Right lobe of liver (tissue), 6 donors: ENCODE measurements at regions not wholly inside any gene's neighbourhood (a gene's known extent, or its start where the extent isn't known, plus 50 kb on each side); places are given as distances from the start of the nearest gene placed in this dataset.
"Not testable (repeated sequence)": the region's sequence is repeated elsewhere in the genome, so short reads cannot be mapped to it uniquely, and the experiment has no call there.

Source experiments
- ATAC-seq, 4 donors: fragments of 200-7000 bp; cut with Tn5 transposase; one replicate each; pipeline ENCODE4 v1.9.1; 2020; ENCODE audit warnings: mild to moderate bottlenecking in 4 of 4, moderate library complexity in 4 of 4
- DNase-seq, 3 donors: peaks; one replicate each; pipeline ENCODE4 v3.0.0-alpha.2; 2020
- H3K27ac ChIP-seq, 3 donors: fragments of 200-600 bp; one replicate each; pipeline ENCODE4 v1.8.0; 2022
- H3K27me3 ChIP-seq, 2 donors: fragments of 200-600 bp; one replicate each; pipeline ENCODE4 v1.8.0; 2022
- H3K36me3 ChIP-seq, 4 donors: fragments of 200-600 bp; sonication (generic) in 1 of 4; one replicate each; pipeline versions ENCODE4 v1.5.1 to v1.8.0; 2017 to 2022; ENCODE audit warnings: control low read depth in 1 of 4
- H3K4me1 ChIP-seq, 4 donors: fragments of 200-600 bp; sonication (generic) in 1 of 4; one replicate each; pipeline versions ENCODE4 v1.5.1 to v1.8.0; 2017 to 2022; ENCODE audit warnings: control low read depth in 1 of 4
- H3K4me3 ChIP-seq, 3 donors: fragments of 200-600 bp; one replicate each; pipeline ENCODE4 v1.8.0; 2022
- H3K9me3 ChIP-seq, 4 donors: fragments of 200-600 bp; sonication (generic) in 1 of 4; one replicate each; pipeline versions ENCODE4 v1.5.1 to v1.8.0; 2017 to 2022; ENCODE audit warnings: control low read depth in 1 of 4
- POLR2A ChIP-seq: fragments of 450-650 bp; IDR thresholded peaks from one replicate; pipeline ENCODE4 v1.6.1; 2017; ENCODE audit warnings: antibody characterized with exemption, mild to moderate bottlenecking
- WGBS: methylation state at CpG from one replicate; pipeline ENCODE4 v1.1.6; 2018; ENCODE audit warnings: low coverage, low lambda C conversion rate; ENCODE audit not compliant: insufficient coverage; ENCODE audit errors: missing lambda C conversion rate; 5-methylcytosine and 5-hydroxymethylcytosine counted together
- intact Hi-C, 2 donors: fragments of 100-400 bp; cut with DNase I; formaldehyde crosslinking; loops; one replicate each; pipeline versions ENCODE4 v1.11.2 to v1.14.1; 2022
- TF ChIP-seq, protein P1 (sequence below), 4 donors: fragments of 200-600 bp in 3 of 4; fragments of 450-650 bp in 1 of 4; IDR thresholded peaks; one replicate each; pipeline versions ENCODE4 v1.5.1 to v1.8.0; 2016 to 2022; ENCODE audit warnings: antibody characterized with exemption in 4 of 4, mild to moderate bottlenecking in 2 of 4
- donor health status: DM: no; HTN: yes; CAD: no.
- donor health status: DM: no; HTN: no; CAD: no.
- donor health status: DM: no; HTN: no; CAD: no.
- donor health status: DM: no; HTN: yes; CAD: no.
- donor health status: DM: no; HTN: yes; CAD: no.

DNA sequence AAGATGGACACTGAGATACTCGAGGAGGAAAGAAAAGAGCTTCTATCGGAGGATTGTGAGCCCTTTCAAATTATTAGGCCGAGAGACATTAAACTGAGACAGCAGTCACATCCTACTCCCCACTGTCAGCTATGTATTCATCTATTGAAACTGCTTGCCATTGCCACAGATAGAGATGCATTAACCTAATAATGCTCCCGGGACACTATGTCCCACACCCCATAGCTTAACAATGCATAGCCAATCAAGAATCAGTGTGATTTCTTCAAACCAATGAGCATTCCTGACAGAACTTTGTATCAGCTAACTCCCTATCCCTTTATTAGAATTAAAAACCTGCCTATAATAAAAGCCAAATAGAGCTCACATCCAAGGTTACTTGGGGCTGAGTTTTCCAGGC lies 118.1 kb upstream of the NEIL3 start:
- no peak overlapping the region for H3K4me3 ChIP-seq
- intact Hi-C loops: no loop called here
- no peak overlapping the region for H3K27ac ChIP-seq
- H3K9me3 ChIP-seq: no peaks in the 10 kb centered on the region
- DNase-seq (no peak), ATAC-seq (no peak)
- H3K4me1 ChIP-seq: no peaks in the 10 kb centered on the region
- 58% methylated on average over 4 of the region's 4 CpGs for WGBS
- no peaks in the 10 kb centered on the region for H3K27me3 ChIP-seq
- TF ChIP-seq, protein P1, sequence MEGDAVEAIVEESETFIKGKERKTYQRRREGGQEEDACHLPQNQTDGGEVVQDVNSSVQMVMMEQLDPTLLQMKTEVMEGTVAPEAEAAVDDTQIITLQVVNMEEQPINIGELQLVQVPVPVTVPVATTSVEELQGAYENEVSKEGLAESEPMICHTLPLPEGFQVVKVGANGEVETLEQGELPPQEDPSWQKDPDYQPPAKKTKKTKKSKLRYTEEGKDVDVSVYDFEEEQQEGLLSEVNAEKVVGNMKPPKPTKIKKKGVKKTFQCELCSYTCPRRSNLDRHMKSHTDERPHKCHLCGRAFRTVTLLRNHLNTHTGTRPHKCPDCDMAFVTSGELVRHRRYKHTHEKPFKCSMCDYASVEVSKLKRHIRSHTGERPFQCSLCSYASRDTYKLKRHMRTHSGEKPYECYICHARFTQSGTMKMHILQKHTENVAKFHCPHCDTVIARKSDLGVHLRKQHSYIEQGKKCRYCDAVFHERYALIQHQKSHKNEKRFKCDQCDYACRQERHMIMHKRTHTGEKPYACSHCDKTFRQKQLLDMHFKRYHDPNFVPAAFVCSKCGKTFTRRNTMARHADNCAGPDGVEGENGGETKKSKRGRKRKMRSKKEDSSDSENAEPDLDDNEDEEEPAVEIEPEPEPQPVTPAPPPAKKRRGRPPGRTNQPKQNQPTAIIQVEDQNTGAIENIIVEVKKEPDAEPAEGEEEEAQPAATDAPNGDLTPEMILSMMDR (IDR thresholded peaks at IDR 0.05): no peak
- TF ChIP-seq POLR2A: no peak
- no peaks in the 10 kb centered on the region for H3K36me3 ChIP-seq

DNA sequence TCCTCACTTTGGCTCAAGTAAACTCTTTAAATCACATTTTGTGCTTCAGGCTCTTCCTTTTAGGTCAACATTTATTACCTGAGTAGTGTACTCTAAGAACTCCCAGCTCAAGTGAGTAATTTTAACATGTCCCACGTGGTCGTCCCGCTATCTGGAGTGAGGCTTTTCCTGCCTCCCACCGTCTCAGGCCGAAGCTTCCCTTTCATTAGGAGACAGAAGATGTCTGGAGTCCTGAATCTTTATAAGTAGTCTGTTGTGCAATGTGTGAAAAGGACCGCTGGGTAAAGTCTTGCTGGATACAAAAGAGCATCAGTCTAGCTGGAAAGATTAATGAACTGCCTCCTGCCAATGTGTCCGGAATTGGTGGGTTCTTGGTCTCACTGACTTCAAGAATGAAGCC lies 117.7 kb upstream of the NEIL3 start:
- 65% methylated on average over 6 of the region's 7 CpGs for WGBS
- no peak overlapping the region for H3K27ac ChIP-seq
- no peaks in the 10 kb centered on the region for H3K4me1 ChIP-seq
- H3K27me3 ChIP-seq: no peaks in the 10 kb centered on the region
- no peaks in the 10 kb centered on the region for H3K9me3 ChIP-seq
- no peak for DNase-seq
- intact Hi-C loops: no loop called here
- no peak for TF ChIP-seq POLR2A
- TF ChIP-seq, protein P1 (IDR thresholded peaks at IDR 0.05): no peak
- H3K4me3 ChIP-seq: no peak overlapping the region
- no peaks in the 10 kb centered on the region for H3K36me3 ChIP-seq
- ATAC-seq: no peak

DNA sequence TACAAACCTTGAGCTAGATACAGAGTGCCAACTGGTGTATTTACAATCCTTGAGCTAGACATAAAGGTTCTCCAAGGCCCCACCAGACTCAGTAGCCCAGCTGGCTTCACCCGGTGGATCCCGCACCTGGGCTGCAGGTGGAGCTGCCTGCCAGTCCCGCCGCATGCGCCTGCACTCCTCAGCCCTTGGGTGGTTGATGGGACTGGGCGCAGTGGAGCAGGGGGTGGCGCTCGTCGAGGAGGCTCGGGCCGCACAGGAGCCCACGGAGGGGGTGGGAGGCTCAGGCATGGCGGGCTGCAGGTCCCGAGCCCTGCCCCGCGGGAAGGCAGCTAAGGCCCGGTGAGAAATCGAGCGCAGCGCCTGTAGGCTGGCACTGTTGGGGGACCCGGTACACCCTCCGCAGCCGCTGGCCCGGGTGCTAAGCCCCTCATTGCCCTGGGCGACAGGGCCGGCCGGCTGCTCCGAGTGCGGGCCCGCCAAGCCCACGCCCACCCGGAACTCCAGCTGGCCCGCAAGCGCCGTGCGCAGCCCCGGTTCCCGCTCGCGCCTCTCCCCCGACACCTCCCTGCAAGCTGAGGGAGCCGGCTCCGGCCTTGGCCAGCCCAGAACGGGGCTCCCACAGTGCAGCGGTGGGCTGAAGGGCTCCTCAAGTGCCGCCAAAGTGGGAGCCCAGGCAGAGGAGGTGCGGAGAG lies 116.5 kb upstream of the NEIL3 start:
- intact Hi-C loops, H3K27me3 ChIP-seq, H3K27ac ChIP-seq, H3K4me3 ChIP-seq, H3K36me3 ChIP-seq, DNase-seq, ATAC-seq, H3K9me3 ChIP-seq, H3K4me1 ChIP-seq: not testable (repeated sequence)
- 97% methylated on average over 7 of the region's 47 CpGs for WGBS

DNA sequence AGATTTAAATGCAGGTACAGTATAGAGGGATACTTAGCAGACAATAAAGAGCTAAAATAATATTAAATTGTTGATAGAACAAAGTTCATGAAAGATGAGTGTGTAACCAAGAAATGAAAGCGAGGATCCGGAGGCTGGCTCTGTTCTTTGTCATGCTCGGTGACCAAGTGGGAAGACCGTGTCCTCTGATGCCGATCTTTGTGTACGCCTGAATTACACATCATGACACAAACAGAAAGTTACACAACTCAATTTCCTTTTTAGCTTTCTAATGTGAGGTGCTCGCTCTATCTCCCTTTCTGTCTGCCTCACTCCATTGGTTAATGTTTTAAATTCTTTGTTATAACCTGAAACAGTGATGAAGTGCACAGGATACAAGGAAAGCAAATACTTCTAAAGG lies 114.8 kb upstream of the NEIL3 start:
- Histone ChIP-seq H3K27ac (no peak overlapping the region), H3K36me3 (no peaks in the 10 kb centered on the region), H3K4me3 (no peak overlapping the region), H3K9me3 (no peaks in the 10 kb centered on the region), H3K27me3 (no peaks in the 10 kb centered on the region), H3K4me1 (no peaks in the 10 kb centered on the region)
- 55% methylated on average over 7 of the region's 7 CpGs for WGBS
- ATAC-seq: no peak
- TF ChIP-seq, protein P1 (IDR thresholded peaks at IDR 0.05): no peak
- intact Hi-C loops: no loop called here
- DNase-seq: no peak

DNA sequence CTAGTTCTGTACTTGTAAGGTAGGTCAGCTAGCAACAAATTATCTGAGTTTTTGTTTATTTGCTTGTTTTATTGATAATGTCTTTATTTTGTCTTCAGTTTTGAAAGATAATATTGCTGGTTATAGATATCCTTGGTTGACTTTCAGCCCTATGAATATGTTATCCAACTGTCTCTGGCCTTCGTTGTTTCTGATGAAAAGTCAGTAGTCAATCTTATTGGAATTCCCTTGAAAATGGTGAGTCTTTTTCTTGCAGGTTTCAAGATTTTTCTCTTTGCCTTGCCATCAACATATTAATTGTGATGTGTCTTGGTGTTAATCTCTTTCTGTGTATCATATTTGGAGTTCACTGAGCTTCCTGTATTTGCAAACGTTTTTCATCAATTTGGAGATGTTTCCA lies 113.1 kb upstream of the NEIL3 start:
- Histone ChIP-seq H3K4me1 (no peaks in the 10 kb centered on the region), H3K36me3 (no peaks in the 10 kb centered on the region), H3K9me3 (no peaks in the 10 kb centered on the region), H3K4me3 (no peak overlapping the region), H3K27ac (no peak overlapping the region), H3K27me3 (no peaks in the 10 kb centered on the region)
- ATAC-seq (no peak), DNase-seq (no peak)
- intact Hi-C loops: no loop called here
- WGBS: 67% methylated on average over 2 of the region's 2 CpGs
- TF ChIP-seq, protein P1 (IDR thresholded peaks at IDR 0.05): no peak
- TF ChIP-seq POLR2A: no peak
